ENCODE measurements at regions not wholly inside any gene's neighbourhood (a gene's known extent, or its start where the extent isn't known, plus 50 kb on each side); places are given as distances from the start of the nearest gene placed in this dataset.
A peak's percentile ranks its signal among the peaks of the same experiment; 100 is the strongest.

DNA sequence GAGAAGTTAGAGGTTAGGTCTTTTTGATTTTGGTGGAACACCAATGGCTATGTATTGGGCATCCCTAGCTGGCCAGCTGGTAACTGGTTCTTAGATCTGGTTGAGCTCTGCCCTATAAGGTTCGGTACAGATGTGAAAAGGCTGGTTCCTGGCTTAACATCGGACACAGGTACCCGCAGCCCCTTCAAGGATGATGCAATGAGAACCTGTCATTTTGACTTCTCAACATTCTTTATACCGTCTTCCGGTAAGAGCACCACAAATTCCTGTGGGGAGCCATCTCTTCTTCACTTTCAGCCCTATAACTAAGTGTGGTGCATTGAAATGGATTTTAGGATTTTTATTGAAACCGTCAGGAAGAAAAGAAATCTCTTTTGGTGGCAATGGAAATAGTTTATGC, 222.8 kb downstream of the ADAMTS9 start:
- DNase-seq (ENCODE audit: low spot score) = no peak

DNA sequence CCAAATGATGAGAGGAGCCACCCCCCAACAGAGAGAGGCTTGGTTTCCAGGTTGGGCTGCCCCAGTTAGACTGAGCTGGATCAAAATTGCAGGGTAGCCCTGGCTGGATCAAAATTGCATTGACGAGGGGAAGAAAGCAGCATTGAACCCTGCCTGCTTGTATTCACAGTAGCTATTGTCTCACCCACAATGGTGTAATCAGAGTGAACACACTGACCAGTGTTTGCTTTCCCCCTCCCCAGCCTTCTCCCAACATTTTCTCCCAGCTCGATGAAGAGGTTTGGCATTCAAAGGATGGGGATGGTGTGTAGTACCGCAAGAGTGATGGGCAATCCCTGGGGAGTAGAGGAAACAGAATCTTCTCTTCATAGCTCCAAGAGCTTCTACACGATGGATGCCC, 223.8 kb downstream of the ADAMTS9 start:
- DNase-seq (ENCODE audit: low spot score) = no peak

DNA sequence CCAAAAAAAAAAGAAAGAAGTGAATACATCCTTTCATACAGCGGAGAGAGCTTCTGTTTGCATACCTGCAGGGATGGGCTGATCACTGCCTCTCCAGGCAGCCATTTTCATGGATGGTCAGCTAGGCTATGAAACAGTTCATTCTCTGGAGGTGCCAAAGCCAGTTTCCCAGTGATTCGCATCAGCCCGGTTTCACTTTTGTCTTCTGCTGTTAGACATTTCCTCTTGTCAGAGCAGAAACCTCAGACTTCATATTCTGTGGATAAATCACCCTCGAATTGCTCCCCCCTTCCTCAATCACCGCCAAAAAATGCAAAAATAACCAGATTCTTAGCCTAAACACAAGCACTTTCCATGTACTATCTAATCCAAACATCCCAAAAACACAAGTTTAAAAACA, 225.6 kb downstream of the ADAMTS9 start:
- DNase-seq (ENCODE audit: low spot score) = no peak

DNA sequence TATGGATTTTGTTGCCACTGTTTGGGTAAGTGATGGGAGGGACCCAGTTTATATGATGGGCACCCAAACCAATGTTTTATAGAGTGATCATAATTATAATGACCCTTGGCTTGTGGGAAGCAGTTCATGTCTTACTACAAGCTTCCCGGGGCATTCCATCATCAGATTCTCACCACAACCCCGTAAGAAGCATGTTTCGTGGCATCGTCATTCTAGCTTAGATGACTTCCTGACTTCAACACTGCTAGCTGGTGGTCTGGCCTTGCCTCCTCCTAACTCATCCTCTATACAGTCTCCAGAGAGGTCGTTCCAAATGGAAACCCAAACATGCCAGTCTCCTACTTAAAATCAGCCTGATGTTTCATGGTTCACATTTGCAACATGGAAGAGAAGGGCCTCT, 226.9 kb downstream of the ADAMTS9 start:
- no peak for DNase-seq (ENCODE audit: low spot score)

DNA sequence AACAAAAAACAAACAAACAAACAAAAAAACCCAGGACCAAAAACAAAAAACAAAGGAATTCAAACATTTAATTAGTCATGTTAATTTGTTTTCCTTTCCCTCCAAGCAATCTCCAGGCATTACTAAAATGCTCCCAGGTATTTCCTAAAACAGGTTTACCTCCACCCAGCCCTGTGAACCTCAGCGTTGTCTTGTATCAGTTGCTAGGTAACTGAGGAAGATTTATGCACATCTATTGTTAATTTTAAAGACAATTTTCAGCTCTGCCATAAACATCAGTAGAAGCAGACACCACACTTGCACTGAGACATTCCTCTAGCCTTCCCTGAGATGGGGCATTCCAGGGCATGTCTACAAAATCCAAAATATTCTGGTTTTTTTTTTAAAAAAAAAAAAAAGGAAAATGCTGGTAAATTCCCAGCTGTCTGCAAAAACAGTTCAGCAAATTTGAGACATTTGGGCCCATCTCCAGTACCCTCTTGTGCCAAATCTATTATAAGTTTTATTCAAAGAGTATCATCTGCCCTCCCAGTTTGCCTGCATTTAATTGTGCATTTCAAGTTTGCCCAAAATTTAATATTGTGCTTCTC, 227.6 kb downstream of the ADAMTS9 start:
- no peak for DNase-seq (ENCODE audit: low spot score)

DNA sequence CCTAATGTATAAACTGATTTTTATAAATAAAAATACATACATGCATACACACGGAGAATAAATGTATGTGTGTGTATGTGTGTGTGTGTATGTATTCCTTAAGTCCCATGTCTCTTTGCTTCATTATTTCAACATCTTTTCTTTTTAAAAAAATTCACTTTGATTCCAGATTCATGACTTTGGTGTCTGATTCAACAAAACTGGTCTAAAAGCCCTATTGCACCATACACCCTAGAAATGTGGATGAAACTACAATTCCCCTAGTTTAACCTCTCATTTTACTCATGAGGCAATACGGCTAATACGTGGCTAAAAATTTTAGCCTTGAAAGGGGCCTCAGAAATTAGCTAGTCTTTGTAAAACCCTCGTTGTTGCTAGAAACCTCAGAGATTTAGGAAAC, 228.1 kb downstream of the ADAMTS9 start:
- no peak for DNase-seq (ENCODE audit: low spot score)

DNA sequence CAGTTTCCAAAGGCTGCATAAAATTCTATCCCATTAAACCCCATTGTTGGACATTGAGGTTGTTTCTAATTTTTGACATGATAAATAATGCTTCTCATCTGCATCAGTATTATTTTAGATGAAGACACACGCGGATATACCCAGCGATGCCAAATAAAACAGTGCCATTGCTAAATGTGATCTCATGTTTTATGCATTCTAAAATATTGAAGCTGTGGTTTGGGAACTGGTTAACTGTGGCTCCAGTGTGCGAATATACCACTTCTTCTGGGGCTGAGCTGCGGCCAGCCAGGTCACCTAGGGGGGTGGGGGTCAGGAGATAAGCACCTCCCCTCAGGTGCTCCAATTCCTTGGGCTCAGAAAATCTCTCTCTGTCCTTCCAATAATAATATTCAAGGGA, 230.0 kb downstream of the ADAMTS9 start:
- DNase-seq (ENCODE audit: low spot score) = no peak

DNA sequence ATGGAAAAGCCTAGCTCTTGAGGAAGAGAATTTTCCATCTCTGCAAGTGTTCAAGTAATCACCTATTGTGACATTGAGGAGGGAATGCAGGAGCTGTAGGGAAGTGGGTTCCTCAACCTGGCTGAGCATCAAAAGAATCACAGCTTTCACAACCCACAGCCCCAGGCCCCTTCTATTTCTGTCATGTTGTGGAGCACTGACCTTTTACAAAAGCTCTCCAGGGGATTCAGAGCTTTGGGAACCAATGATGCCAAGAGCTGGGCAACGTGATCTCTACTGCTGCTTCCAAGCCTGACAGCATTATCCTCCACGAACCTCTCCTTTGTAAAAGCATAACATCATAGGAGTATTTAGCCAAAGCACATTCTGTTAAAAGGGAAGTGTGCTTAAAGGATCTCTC, 231.1 kb downstream of the ADAMTS9 start:
- DNase-seq (ENCODE audit: low spot score) = no peak

DNA sequence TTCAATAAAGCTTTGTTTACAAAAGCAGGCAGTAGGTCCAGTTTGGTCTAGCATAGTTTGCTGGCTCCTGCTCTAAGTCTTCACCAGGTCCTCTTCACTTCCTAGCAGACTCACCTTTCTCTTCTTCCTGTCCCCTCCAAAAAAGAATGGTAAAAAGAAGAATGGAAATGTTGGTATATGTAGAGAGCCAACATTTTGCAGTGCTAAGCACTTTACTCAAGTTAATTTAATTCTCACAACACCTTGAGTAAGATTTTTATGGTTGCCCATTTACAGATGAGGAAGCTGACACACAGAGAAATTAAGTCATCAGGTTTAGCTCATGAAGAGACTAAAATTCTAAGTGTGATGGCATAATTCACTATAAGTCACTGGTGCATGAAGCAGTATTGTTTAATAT, 230.1 kb upstream of the PRICKLE2 start:
- no peak for DNase-seq (ENCODE audit: low spot score)

DNA sequence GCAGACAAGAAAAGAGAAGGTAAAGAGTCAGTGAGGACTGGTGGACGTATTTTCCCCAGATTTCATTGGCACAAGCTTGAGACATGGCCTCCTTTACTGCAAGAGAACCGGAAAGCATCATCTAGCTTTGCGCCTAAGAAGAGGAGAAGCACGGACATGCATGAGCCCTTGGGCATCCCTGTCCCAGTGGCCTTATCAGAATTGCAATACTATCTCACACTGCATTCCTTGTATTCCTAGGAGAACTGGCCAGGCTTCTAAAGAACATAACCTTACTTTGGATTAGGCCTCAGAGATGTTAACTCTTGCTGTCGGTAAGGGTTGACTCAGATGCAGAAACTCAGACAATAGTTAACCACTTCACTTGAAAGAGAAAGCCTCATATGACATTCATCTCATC, 229.5 kb upstream of the PRICKLE2 start:
- DNase-seq (ENCODE audit: low spot score) = no peak

DNA sequence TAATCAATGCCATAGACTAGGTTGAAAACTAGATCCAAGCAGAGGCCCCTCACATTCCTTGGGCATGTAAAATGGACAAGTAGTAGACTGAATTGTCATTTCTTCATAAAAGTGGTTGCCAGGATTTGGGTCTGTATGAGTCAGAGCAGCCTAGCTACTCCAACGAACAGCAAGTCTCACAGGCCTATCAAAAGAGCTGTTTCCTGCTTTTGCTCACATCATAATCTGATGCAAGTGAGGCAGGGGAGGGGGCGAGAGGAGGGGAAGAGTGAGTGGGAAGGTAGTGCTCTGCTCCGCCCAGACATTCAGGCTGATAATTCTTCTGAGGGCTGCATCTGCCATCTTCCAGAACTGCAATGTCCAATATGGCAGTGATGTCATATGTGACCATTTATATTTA, 228.9 kb upstream of the PRICKLE2 start:
- no peak for DNase-seq (ENCODE audit: low spot score)

DNA sequence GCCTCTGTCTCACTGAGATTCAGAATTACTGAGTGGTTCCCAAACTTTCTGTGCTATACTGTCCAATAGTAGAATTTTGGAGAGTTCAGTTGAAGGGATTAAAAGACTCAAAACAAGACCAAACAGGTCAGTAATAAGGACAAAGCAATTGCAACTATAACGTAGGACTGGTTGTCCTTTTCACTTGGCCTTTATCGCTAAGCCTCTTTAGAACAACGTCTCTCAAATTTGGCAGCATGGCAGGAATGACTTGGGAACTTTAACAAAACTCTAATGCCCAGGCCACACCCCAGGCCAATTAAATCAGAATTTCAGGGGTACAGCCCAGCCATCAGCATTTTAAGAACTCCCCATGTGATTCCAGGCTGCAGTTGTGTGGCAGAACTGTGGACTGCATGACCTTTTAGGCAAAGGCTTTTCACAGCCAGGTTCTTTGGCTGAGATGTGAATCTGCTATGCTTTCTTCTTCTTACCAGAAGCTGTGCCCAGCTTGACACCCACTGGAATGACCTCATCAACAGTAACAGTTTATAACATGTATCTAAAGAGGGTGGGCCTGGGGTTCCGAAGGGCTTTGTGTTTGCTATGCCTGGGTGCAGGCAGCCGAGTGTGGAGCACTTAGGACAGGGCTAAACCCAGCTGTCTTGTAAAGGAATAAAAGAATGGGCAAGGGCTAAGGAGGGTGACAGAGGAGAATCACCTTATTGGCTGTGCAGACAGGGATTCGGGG, 226.2 kb upstream of the PRICKLE2 start:
- DNase-seq (ENCODE audit: low spot score) = no peak

DNA sequence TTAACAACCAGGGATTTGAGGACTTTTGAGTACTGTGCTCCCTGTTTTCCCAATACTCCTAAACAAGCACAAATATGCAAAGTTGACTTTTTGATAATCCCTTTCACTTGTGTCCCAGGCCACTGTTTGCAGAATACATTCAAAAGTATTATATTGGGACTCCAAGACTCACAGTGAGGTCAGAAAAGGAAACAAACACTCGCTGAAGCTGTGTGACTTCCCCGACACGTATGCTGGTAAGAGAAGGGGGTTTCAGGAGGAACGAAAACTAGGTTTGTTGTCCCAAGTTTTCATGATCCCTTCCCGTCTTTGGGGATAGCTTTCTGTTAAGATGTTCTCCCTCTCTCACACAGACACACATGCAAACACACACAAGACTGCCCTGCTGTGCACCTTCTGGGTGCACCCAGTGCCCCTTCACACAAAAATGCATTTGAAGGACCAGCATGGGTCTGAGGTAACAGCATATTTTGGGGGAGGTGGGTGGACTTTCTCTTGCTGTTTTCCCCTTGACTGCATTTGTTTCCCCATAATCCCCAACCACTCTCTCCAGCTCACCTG, 225.2 kb upstream of the PRICKLE2 start:
- DNase-seq (ENCODE audit: low spot score) = no peak

DNA sequence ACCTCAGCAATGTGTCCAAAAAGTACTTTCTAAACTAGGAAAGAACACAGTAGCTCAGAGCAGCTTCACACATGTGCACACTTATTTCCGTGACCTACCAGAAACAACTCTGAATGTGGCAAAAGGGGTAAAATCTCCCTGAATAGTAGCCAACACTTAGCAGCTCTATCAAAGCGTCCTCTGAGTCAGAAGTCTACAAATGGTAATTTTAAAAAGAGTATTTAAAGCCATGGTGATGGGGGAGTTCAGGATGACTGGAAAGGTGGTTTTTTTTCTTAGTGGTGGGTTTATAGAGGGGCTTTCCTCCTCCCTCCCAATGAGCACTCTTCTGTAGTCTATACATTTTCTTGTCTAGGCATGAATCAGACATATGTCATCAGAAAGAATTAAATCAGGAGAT, 223.8 kb upstream of the PRICKLE2 start:
- no peak for DNase-seq (ENCODE audit: low spot score)

DNA sequence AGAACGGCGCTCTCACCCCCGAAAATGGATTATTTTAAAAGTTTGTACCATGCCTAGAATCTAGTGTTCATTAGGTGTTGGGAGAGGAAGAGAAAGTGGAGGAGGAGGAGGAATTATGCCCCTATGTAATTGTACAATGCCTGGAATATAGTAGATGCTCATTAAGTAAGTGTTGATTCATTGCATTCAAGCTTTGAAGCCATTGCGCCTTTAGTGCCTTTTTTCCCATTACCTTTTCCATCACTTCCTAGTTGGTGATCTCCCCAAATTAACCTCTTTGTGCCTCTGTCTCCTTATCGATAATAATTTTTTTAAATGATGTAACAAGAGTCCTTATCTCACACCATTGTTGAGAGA, 220.7 kb upstream of the PRICKLE2 start:
- no peak for DNase-seq (ENCODE audit: low spot score)

DNA sequence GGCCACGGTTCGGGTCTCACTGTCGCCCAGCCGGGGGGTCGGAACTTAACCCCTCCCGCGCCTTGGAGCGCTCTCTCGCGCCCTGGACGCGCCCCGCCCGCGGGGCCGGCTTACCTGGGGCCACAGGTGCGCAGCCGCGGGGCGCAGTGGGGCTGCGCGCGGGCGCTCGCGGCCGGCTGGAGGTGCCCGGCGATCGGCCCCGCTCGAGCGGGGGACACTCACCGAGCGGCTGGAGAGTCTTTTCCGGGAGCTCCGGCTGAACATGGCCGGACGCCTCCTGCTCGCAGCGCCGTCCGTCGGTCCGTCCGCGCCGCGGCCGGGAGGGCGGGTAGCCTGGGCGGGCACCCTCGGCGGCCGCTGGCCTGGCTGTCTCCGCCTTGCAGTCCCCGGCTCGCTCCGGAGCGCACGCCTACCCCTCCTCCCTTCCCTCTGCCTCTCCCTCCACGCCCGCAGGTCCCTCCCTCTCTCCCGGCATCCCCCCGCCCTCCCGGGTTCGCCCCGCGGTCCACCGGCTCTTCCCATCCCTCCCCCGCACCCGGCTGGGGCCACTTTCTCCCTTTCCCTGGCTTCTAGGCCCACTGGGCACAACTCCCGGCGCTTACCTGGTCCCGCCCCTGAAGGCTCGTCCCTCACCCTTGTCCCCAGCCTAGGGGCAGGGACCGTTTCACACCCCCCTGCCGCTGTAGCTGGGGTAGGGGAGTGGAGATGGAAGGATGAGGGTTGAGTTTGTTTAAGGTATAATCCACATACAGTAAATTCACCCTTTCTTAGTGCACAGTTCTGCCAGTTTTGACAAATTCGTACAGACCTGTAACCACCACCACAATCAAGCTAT, 220.1 kb upstream of the PRICKLE2 start:
- DNase-seq (ENCODE audit: low spot score) = no peak

DNA sequence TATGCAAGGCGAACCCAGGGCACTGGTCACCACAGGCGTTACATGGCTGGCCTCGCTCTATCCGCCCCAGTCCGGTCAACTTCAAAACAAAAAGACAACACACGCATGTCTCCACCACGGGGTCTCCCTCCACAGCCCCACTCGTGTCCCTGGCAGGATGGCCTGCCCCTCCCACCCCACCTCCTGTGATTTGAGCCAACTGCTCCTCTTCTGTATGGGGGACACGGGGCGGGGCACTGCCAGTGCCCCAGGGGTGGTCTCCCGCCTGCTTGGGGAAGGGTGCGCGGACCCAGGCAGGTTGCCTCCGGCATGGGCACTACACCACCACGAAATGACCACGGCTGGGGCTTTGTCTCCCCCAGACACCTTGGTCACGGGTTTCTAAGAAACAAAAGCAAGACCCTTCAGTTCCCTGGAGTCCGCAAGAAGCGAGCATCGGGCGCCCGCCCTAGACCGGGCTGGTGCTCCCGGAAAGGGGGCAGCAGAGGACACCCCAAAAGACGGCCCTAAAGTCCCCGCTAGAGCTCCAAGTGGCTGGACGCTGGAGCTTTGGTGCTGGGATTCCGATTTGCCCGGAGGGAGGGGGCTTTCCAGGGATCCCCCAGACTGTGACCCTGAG, 219.3 kb upstream of the PRICKLE2 start:
- DNase-seq (ENCODE audit: low spot score) = no peak

DNA sequence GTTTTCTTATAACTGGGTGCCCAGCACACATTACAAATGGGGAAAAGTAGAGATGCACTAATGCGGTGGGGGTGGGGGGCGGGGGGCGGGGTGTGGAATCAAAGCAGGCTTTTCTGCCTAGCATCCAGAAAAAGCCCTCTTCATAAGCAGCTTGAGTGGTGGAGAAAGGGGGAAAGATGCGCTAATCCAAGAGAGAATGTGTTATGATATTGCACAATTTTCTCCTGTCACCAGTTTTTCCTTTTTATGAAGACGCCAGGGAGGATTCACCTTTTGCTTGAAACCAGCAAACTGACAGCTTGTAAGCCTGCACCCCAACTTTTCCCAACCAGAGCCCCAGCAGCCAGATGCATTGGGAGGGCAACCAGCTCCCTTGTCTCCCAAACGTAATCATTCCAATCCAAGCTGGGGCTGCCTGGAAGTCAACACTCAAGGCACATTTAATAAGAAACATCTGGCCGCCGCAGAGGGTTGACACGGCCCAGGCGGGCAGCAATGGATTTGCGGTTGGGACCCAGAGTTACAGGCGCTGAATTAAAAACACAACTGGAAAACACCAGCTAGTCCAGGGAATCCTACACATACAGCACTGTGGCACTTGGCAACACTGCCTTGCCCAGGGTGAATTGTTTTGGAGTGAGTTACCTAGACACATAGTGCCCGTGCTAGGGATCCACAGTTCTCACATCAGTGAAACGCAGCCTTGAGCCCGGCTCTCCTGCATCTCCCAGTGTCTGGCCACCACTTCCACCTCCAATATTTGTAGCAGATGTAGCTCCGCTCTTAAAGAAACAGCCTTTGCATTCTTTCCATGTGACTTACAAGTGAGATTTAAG, 218.5 kb upstream of the PRICKLE2 start:
- DNase-seq (ENCODE audit: low spot score) = no peak

DNA sequence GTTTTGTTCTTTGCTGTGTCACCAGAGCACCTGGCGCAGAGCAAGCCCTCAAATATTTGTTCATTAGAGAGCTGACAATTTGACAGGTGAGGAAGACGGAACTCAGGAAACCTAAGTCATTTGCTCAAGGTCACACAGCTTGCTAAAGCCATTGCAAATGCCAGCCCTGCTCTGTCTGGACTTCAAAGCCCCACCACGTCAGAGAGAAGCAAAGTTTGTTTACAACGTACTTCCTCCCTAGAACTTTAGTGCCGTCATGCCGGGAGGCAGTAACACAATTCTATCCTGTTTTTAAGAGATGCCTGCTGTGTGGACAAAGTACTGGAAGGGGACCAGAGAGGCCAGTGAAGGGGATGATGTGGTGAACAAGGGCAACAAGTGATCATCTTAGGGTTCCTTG, 216.6 kb upstream of the PRICKLE2 start:
- no peak for DNase-seq (ENCODE audit: low spot score)

DNA sequence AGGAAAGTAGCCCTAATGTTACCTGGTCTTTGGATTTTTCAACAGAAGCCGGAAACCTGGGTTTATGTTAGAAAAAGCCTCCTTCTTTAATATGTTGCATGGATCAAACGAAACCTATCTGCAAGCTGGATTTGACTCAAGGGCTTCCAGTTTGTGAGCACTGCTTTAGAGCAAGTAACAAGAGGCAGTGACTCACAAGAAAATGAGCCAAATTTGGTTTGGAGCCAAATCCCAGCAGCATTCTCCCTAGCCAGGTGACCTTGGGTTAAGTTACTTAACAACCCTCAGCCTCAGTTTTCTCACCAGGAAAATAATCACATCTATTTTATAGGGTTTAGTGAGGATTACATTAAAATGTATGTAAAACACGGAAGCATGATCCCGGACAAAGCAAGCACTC, 215.2 kb upstream of the PRICKLE2 start:
- no peak for DNase-seq (ENCODE audit: low spot score)

DNA sequence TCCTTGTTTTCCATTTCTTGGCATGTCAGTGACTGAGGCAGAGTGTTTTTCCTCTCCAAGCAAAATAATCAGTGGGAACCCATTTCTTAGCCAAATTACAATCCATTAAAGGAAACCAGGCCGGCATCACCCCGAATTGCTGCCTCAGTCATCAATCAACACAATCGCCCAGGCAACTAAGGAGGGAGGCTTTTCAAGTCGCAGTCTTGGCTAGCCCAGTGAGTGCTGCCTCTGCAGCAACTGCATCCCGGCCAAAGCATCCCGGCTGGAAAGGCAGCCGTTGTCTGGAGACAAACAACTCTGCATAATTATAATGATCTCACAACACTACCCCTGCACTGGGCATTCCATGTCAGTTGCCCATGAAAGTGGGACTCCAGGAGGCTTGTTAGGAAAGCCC, 213.5 kb upstream of the PRICKLE2 start:
- peak; percentile 15 for DNase-seq (ENCODE audit: low spot score)

DNA sequence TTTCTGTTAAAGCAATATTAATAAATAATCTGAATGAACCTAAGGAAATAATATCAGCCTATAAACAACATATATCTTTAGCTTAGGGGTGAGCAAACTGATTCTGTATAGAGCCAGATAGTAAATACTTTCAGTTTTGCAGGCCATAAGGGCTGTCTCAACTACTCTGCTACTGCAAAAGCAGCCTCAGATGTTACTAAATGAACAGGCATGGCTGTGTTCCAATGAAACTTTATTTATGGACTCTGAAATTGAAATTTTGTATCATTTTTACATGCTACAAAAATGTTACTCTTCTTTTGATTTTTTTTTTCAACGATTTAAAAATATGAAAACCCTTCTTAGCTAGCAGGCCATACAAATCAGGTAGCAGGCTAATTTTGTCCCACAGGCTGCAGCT, 212.8 kb upstream of the PRICKLE2 start:
- DNase-seq (ENCODE audit: low spot score) = no peak

Measured in cerebellar cortex (tissue), 1 donor.